HG03095 (cell line): ENCODE measurements at regions not wholly inside any gene's neighbourhood (a gene's known extent, or its start where the extent isn't known, plus 50 kb on each side); places are given as distances from the start of the nearest gene placed in this dataset.
"Not testable (repeated sequence)": the region's sequence is repeated elsewhere in the genome, so short reads cannot be mapped to it uniquely, and the experiment has no call there.

Experiments
- ATAC-seq: cut with Tn5 transposase; IDR thresholded peaks from one replicate; pipeline ENCODE4 v1.9.1; 2021; ENCODE audit warnings: moderate library complexity; ENCODE audit not compliant: unreplicated experiment

- not testable (repeated sequence) for ATAC-seq
Measured at GRCh38 chr2:58325296-58325895, 84.3 kb upstream of the FANCL start.

- ATAC-seq: no peak
Measured at GRCh38 chr2:58319481-58319880, 78.4 kb upstream of the FANCL start.

GRCh38 chr2:58318949-58319348 is 77.8 kb upstream of the FANCL start:
- not testable (repeated sequence) for ATAC-seq

- ATAC-seq: no peak
Measured at GRCh38 chr2:58313926-58314325, 72.8 kb upstream of the FANCL start.

GRCh38 chr2:58308435-58308834 is 67.3 kb upstream of the FANCL start:
- no peak for ATAC-seq

GRCh38 chr2:58304843-58305242 is 63.7 kb upstream of the FANCL start:
- ATAC-seq: no peak

- ATAC-seq: no peak
Measured at GRCh38 chr2:58299123-58299522, 58.0 kb upstream of the FANCL start.

- ATAC-seq: no peak
Measured at GRCh38 chr2:58293056-58293455, 51.9 kb upstream of the FANCL start.

- no peak for ATAC-seq
Measured at GRCh38 chr2:58291726-58292438, 50.8 kb upstream of the FANCL start.
